Stomach (tissue), 4 donors: ENCODE measurements at regions not wholly inside any gene's neighbourhood (a gene's known extent, or its start where the extent isn't known, plus 50 kb on each side); places are given as distances from the start of the nearest gene placed in this dataset.

Experiments used
- POLR2A ChIP-seq, 4 donors: fragments of 450-650 bp; IDR thresholded peaks; one replicate each; pipeline ENCODE4 v1.6.1; 2016; ENCODE audit warnings: antibody characterized with exemption in 4 of 4, control low read depth in 2 of 4, mild to moderate bottlenecking in 1 of 4, moderate library complexity in 1 of 4
- TF ChIP-seq, protein P1 (sequence below), 7 experiments: fragments of 450-650 bp in 4 of 7; fragments of 200-600 bp in 3 of 7; sonication (generic) in 3 of 7; IDR thresholded peaks; one replicate each; pipeline ENCODE4 v1.5.1; 2016 to 2019; ENCODE audit warnings: antibody characterized with exemption in 7 of 7, control low read depth in 2 of 7, mild to moderate bottlenecking in 1 of 7

DNA sequence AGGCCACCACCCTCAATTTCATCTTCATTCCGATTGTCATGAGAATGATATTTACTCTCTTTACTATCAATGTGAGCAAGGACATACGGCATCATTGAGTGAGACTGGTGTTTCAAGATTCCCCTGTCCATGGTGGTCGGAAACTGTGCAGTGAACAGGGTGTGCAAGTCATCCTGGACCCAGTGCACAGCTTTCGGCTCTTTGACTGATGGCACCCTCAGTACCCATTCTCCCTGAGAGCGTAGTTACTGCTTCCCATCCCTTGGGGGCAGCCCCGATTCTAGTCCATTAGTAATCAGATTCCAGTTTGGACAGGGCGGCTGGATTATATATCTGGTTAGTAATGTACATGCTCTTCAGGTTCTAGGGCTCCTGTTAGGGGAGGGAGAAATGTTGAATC is 61.7 kb upstream of the SUB1 start:
- TF ChIP-seq, protein P1, sequence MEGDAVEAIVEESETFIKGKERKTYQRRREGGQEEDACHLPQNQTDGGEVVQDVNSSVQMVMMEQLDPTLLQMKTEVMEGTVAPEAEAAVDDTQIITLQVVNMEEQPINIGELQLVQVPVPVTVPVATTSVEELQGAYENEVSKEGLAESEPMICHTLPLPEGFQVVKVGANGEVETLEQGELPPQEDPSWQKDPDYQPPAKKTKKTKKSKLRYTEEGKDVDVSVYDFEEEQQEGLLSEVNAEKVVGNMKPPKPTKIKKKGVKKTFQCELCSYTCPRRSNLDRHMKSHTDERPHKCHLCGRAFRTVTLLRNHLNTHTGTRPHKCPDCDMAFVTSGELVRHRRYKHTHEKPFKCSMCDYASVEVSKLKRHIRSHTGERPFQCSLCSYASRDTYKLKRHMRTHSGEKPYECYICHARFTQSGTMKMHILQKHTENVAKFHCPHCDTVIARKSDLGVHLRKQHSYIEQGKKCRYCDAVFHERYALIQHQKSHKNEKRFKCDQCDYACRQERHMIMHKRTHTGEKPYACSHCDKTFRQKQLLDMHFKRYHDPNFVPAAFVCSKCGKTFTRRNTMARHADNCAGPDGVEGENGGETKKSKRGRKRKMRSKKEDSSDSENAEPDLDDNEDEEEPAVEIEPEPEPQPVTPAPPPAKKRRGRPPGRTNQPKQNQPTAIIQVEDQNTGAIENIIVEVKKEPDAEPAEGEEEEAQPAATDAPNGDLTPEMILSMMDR (IDR thresholded peaks at IDR 0.05), result no peak
- no peak for TF ChIP-seq POLR2A (IDR thresholded peaks at IDR 0.05)
